ENCODE measurements at regions not wholly inside any gene's neighbourhood (a gene's known extent, or its start where the extent isn't known, plus 50 kb on each side); places are given as distances from the start of the nearest gene placed in this dataset.

GRCh38 chr11:57100638-57101331 is 81.0 kb upstream of the LRRC55 start:
- DNase-seq (ENCODE audit: low spot score) = no peak

- DNase-seq (ENCODE audit: low spot score) = no peak
Observed at GRCh38 chr11:57103899-57104605, 77.7 kb upstream of the LRRC55 start.

- DNase-seq (ENCODE audit: low spot score) = no peak
Observed at GRCh38 chr11:57109331-57109730, 72.4 kb upstream of the LRRC55 start.

GRCh38 chr11:57111619-57112018 is 70.1 kb upstream of the LRRC55 start:
- no peak for DNase-seq (ENCODE audit: low spot score)

- peak; percentile 63 for DNase-seq (ENCODE audit: low spot score)
Observed at GRCh38 chr11:57116654-57117053, 65.1 kb upstream of the LRRC55 start.

- DNase-seq (ENCODE audit: low spot score) = peak; percentile 27
Observed at GRCh38 chr11:57120192-57120965, 61.4 kb upstream of the LRRC55 start.

GRCh38 chr11:57121996-57122395 is 59.8 kb upstream of the LRRC55 start:
- no peak for DNase-seq (ENCODE audit: low spot score)

- DNase-seq (ENCODE audit: low spot score) = no peak
Observed at GRCh38 chr11:57123590-57123989, 58.2 kb upstream of the LRRC55 start.

GRCh38 chr11:57124505-57124904 is 57.2 kb upstream of the LRRC55 start:
- DNase-seq (ENCODE audit: low spot score) = no peak

- DNase-seq (ENCODE audit: low spot score) = no peak
Observed at GRCh38 chr11:57124917-57125316, 56.8 kb upstream of the LRRC55 start.

GRCh38 chr11:57126766-57127400 is 54.9 kb upstream of the LRRC55 start:
- DNase-seq (ENCODE audit: low spot score) = no peak

- peak; percentile 55 for DNase-seq (ENCODE audit: low spot score)
Observed at GRCh38 chr11:57131080-57131790, 50.5 kb upstream of the LRRC55 start.
